Fibroblast of lung (primary cell): ENCODE measurements at regions not wholly inside any gene's neighbourhood (a gene's known extent, or its start where the extent isn't known, plus 50 kb on each side); places are given as distances from the start of the nearest gene placed in this dataset.

ENCODE experiments used
- DNase-seq, 2 donors: peaks; one replicate each; pipeline versions ENCODE4 v3.0.0 to v3.0.0-alpha.2; 2010; ENCODE audit warnings: low read depth in 2 of 2
- H2AFZ ChIP-seq: 2 replicates; pipeline ENCODE4 v1.5.1; 2012; ENCODE audit warnings: low read length, control low read depth, inconsistent platforms
- H3K27ac ChIP-seq: 2 replicates; pipeline ENCODE4 v1.5.1; 2011; ENCODE audit warnings: low read length, control low read depth; ENCODE audit not compliant: insufficient read depth
- H3K27me3 ChIP-seq: 2 replicates; pipeline ENCODE4 v1.5.1; 2011; ENCODE audit warnings: mild to moderate bottlenecking, low read length; ENCODE audit not compliant: control insufficient read depth, insufficient read depth
- H3K36me3 ChIP-seq: 2 replicates; pipeline ENCODE4 v1.5.1; 2011; ENCODE audit warnings: low read length; ENCODE audit not compliant: control insufficient read depth, insufficient read depth
- H3K4me1 ChIP-seq: 2 replicates; pipeline ENCODE4 v1.5.1; 2011; ENCODE audit warnings: low read length; ENCODE audit not compliant: control insufficient read depth, insufficient read depth; ENCODE audit errors: extremely low read depth
- H3K4me2 ChIP-seq: 2 replicates; pipeline ENCODE4 v1.5.1; 2011; ENCODE audit warnings: low read length, control low read depth; ENCODE audit not compliant: insufficient read depth; ENCODE audit errors: extremely low read depth
- H3K4me3 ChIP-seq, 4 experiments: fragments of 200-600 bp in 1 of 4; sonication (generic) in 1 of 4; replicated peaks in 1 of 4; 2 replicates each; pipeline ENCODE4 v1.5.1; 2011 to 2016; ENCODE audit warnings: low read length in 4 of 4, low read depth in 3 of 4, mild to moderate bottlenecking in 3 of 4, control low read depth in 2 of 4, inconsistent platforms in 1 of 4, mixed read lengths in 1 of 4; ENCODE audit not compliant: insufficient read depth in 1 of 4; ENCODE audit errors: control extremely low read depth in 1 of 4
- H3K79me2 ChIP-seq: 2 replicates; pipeline ENCODE4 v1.5.1; 2012; ENCODE audit warnings: mild to moderate bottlenecking, low read length, inconsistent platforms; ENCODE audit not compliant: control insufficient read depth, insufficient read depth
- H3K9ac ChIP-seq: 2 replicates; pipeline ENCODE4 v1.5.1; 2011; ENCODE audit warnings: mild to moderate bottlenecking, low read length, control low read depth; ENCODE audit not compliant: insufficient read depth
- H3K9me3 ChIP-seq: 2 replicates; pipeline ENCODE4 v1.5.1; 2012; ENCODE audit warnings: low read depth, low read length; ENCODE audit not compliant: control insufficient read depth, insufficient read depth
- H4K20me1 ChIP-seq: 2 replicates; pipeline ENCODE4 v1.5.1; 2011; ENCODE audit warnings: low read length; ENCODE audit not compliant: control insufficient read depth, insufficient read depth; ENCODE audit errors: extremely low read depth
- CTCF ChIP-seq, 2 donors: IDR thresholded peaks in 1 of 2; conservative IDR thresholded peaks in 1 of 2; 1 replicate in 1 of 2; 2 replicates in 1 of 2; pipeline ENCODE4 v1.5.1; 2011 to 2012; ENCODE audit warnings: low read length in 2 of 2, control low read depth in 1 of 2, inconsistent platforms in 1 of 2, low read depth in 1 of 2, mild to moderate bottlenecking in 1 of 2
- EZH2 ChIP-seq: IDR thresholded peaks from 2 replicates; pipeline ENCODE4 v1.5.1; 2012; ENCODE audit warnings: low read length, control low read depth, mild to moderate bottlenecking; ENCODE audit errors: missing control alignments

- no peaks in the 10 kb centered on the region for H3K27me3 ChIP-seq
Observed at GRCh38 chr3:24854748-24855147, 360.1 kb upstream of the THRB start.

GRCh38 chr3:24857945-24858344 lies 363.3 kb upstream of the THRB start:
- Histone ChIP-seq H3K9ac (no peak overlapping the region), H3K9me3 (no peaks in the 10 kb centered on the region), H3K4me2 (no peak overlapping the region), H3K4me1 (no peaks in the 10 kb centered on the region), H3K4me3 (no peak overlapping the region), H4K20me1 (no peaks in the 10 kb centered on the region), H3K36me3 (no peaks in the 10 kb centered on the region), H2AFZ (no peak overlapping the region), H3K27ac (no peak overlapping the region), H3K79me2 (no peaks in the 10 kb centered on the region), H3K27me3 (no peaks in the 10 kb centered on the region)
- TF ChIP-seq EZH2 (no peak), CTCF (conservative IDR thresholded peaks at IDR 0.05 in 1 of 2, IDR thresholded peaks at IDR 0.05 in 1 of 2; ENCODE audit: low read depth in 1 of 2, low read length in 2 of 2) (no peak)
- DNase-seq: no peak

More at GRCh38 chr3:24854748-24855147, 360.1 kb upstream of the THRB start:
- H3K36me3 ChIP-seq: no peaks in the 10 kb centered on the region
- H3K79me2 ChIP-seq: no peaks in the 10 kb centered on the region
- no peak overlapping the region for H3K4me2 ChIP-seq
- no peak for TF ChIP-seq CTCF (conservative IDR thresholded peaks at IDR 0.05 in 1 of 2, IDR thresholded peaks at IDR 0.05 in 1 of 2; ENCODE audit: low read depth in 1 of 2, low read length in 2 of 2)
- no peak for TF ChIP-seq EZH2
- H3K9ac ChIP-seq: no peak overlapping the region
- H3K27ac ChIP-seq: no peak overlapping the region
- H4K20me1 ChIP-seq: no peaks in the 10 kb centered on the region
- DNase-seq: no peak
- no peaks in the 10 kb centered on the region for H3K9me3 ChIP-seq
- H3K4me3 ChIP-seq: no peak overlapping the region
- H3K4me1 ChIP-seq: no peaks in the 10 kb centered on the region
- H2AFZ ChIP-seq: no peak overlapping the region

- Histone ChIP-seq H3K9me3 (no peaks in the 10 kb centered on the region), H3K4me1 (no peaks in the 10 kb centered on the region), H3K4me3 (no peak overlapping the region), H4K20me1 (no peaks in the 10 kb centered on the region), H3K27ac (no peak overlapping the region), H3K4me2 (no peak overlapping the region), H3K36me3 (no peaks in the 10 kb centered on the region), H3K9ac (no peak overlapping the region), H3K27me3 (no peaks in the 10 kb centered on the region), H2AFZ (no peak overlapping the region), H3K79me2 (no peaks in the 10 kb centered on the region)
- no peak for TF ChIP-seq EZH2
- no peak for TF ChIP-seq CTCF (conservative IDR thresholded peaks at IDR 0.05 in 1 of 2, IDR thresholded peaks at IDR 0.05 in 1 of 2; ENCODE audit: low read depth in 1 of 2, low read length in 2 of 2)
- no peak for DNase-seq
Observed at GRCh38 chr3:24863215-24863614, 368.6 kb upstream of the THRB start.
